ENCODE measurements at regions not wholly inside any gene's neighbourhood (a gene's known extent, or its start where the extent isn't known, plus 50 kb on each side); places are given as distances from the start of the nearest gene placed in this dataset.

- no peaks in the 10 kb centered on the region for H3K27me3 Mint-ChIP-seq
- no peak for DNase-seq
- H3K4me1 Mint-ChIP-seq: no peaks in the 10 kb centered on the region
- no peak overlapping the region for H3K27ac Mint-ChIP-seq
- H3K9me3 Mint-ChIP-seq: peaks cover 3% of the 10 kb centered on the region
- POLR2A ChIA-PET: no interaction called here
- no peaks in the 10 kb centered on the region for H3K36me3 Mint-ChIP-seq (ENCODE audit: low read depth)
- H3K4me3 Mint-ChIP-seq: no peak overlapping the region
- CTCF ChIA-PET: no interaction called here
Measured at GRCh38 chr7:10036693-10037092, 937.0 kb upstream of the PHF14 start.

DNA sequence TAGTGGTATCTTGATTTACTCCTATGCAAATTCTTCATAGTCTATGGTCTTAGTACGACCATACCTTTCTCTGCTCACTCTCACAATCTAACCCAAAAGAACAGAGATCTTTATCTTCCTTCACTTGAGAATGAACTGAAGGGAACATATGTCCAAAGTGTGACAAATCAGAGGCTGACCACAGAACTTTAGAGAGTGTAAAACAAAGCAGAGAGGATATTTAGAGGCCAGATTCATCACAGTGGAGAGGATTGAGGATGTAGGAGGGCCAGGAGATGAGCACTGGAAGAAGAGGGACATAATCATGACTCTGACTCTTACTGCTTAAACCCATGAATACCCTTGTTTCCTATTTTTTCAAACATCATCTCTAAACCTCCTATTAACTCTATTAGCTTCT lies 935.3 kb upstream of the PHF14 start:
- POLR2A ChIA-PET: interaction anchor here (0.5 kb wide), 1 partner anchor 1287 kb away, joined by 3 read pairs; no protein-coding TSS in a partner anchor
- H3K4me3 Mint-ChIP-seq: no peak overlapping the region
- CTCF ChIA-PET: no interaction called here
- peaks cover 3% of the 10 kb centered on the region for H3K9me3 Mint-ChIP-seq
- H3K27me3 Mint-ChIP-seq: no peaks in the 10 kb centered on the region
- no peaks in the 10 kb centered on the region for H3K36me3 Mint-ChIP-seq (ENCODE audit: low read depth)
- no peak for DNase-seq
- no peaks in the 10 kb centered on the region for H3K4me1 Mint-ChIP-seq
- no peak overlapping the region for H3K27ac Mint-ChIP-seq

GRCh38 chr7:10040674-10041073 lies 933.0 kb upstream of the PHF14 start:
- Mint-ChIP-seq H3K9me3 (no peaks in the 10 kb centered on the region), H3K27ac (no peak overlapping the region), H3K36me3 (ENCODE audit: low read depth) (no peaks in the 10 kb centered on the region), H3K27me3 (no peaks in the 10 kb centered on the region), H3K4me3 (no peak overlapping the region), H3K4me1 (no peaks in the 10 kb centered on the region)
- DNase-seq: no peak
- ChIA-PET POLR2A (no interaction called here), CTCF (no interaction called here)

- ChIA-PET POLR2A (no interaction called here), CTCF (no interaction called here)
- no peaks in the 10 kb centered on the region for H3K27me3 Mint-ChIP-seq
- no peaks in the 10 kb centered on the region for H3K9me3 Mint-ChIP-seq
- no peaks in the 10 kb centered on the region for H3K36me3 Mint-ChIP-seq (ENCODE audit: low read depth)
- no peaks in the 10 kb centered on the region for H3K4me1 Mint-ChIP-seq
- no peak overlapping the region for H3K27ac Mint-ChIP-seq
- no peak for DNase-seq
- H3K4me3 Mint-ChIP-seq: no peak overlapping the region
Measured at GRCh38 chr7:10070899-10071298, 902.8 kb upstream of the PHF14 start.

GRCh38 chr7:10075866-10076265 lies 897.8 kb upstream of the PHF14 start:
- H3K9me3 Mint-ChIP-seq: no peaks in the 10 kb centered on the region
- CTCF ChIA-PET: no interaction called here

GRCh38 chr7:10076660-10077300 lies 896.9 kb upstream of the PHF14 start:
- no peak for DNase-seq
- Mint-ChIP-seq H3K36me3 (ENCODE audit: low read depth) (no peaks in the 10 kb centered on the region), H3K4me1 (no peaks in the 10 kb centered on the region), H3K27me3 (no peaks in the 10 kb centered on the region), H3K27ac (no peak overlapping the region), H3K4me3 (no peak overlapping the region), H3K9me3 (no peaks in the 10 kb centered on the region)
- ChIA-PET CTCF (no interaction called here), POLR2A (no interaction called here)

More at GRCh38 chr7:10075866-10076265, 897.8 kb upstream of the PHF14 start:
- POLR2A ChIA-PET: no interaction called here
- Mint-ChIP-seq H3K27me3 (no peaks in the 10 kb centered on the region), H3K4me1 (no peaks in the 10 kb centered on the region), H3K36me3 (ENCODE audit: low read depth) (no peaks in the 10 kb centered on the region), H3K27ac (no peak overlapping the region), H3K4me3 (no peak overlapping the region)
- no peak for DNase-seq

GRCh38 chr7:10079572-10079971 lies 894.1 kb upstream of the PHF14 start:
- no peak for DNase-seq
- H3K27me3 Mint-ChIP-seq: no peaks in the 10 kb centered on the region
- H3K4me1 Mint-ChIP-seq: no peaks in the 10 kb centered on the region
- H3K27ac Mint-ChIP-seq: no peak overlapping the region
- ChIA-PET POLR2A (no interaction called here), CTCF (no interaction called here)
- H3K4me3 Mint-ChIP-seq: no peak overlapping the region
- no peaks in the 10 kb centered on the region for H3K36me3 Mint-ChIP-seq (ENCODE audit: low read depth)
- no peaks in the 10 kb centered on the region for H3K9me3 Mint-ChIP-seq

DNA sequence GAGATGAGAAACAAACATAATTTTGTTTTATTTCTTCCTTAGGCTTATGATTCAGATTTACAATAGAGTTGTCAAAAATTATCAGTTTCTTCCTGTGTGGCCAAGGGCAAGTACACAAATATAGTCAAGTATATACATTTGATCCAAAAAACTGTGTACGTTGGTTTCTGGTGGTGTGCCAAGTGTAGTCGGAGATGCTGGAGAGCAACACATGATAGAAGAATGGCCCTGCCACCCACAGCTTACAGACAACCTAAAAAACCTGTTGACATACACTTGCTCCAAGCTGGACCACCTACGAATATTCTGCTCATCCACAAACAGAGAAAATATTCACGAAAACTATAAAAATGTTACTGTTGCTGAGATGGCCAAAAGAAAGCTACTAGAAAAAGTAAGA lies 890.8 kb upstream of the PHF14 start:
- no peak overlapping the region for H3K27ac Mint-ChIP-seq
- no peak overlapping the region for H3K4me3 Mint-ChIP-seq
- no peaks in the 10 kb centered on the region for H3K36me3 Mint-ChIP-seq (ENCODE audit: low read depth)
- ChIA-PET POLR2A (no interaction called here), CTCF (no interaction called here)
- no peaks in the 10 kb centered on the region for H3K27me3 Mint-ChIP-seq
- no peaks in the 10 kb centered on the region for H3K9me3 Mint-ChIP-seq
- no peak for DNase-seq
- H3K4me1 Mint-ChIP-seq: no peaks in the 10 kb centered on the region

DNA sequence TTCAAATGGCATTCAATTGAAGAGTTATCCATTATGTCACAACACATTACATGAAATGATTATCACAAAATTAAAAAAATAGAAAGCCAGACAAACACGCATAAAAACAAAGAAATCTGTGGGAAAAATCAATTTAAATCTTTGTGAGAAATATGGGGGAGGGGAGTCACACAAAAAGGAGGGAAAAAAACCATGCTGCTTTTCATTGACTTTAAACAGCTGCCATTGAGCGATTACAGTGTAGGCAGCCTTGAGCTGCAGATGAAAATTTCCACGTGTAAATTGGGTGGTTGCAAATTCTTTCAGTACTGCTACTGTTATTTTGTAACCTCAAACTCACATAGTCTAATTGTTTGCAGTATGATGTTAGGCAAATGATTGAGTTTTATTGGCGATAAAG lies 889.9 kb upstream of the PHF14 start:
- Mint-ChIP-seq H3K9me3 (no peaks in the 10 kb centered on the region), H3K4me1 (no peaks in the 10 kb centered on the region), H3K27me3 (no peaks in the 10 kb centered on the region), H3K36me3 (ENCODE audit: low read depth) (no peaks in the 10 kb centered on the region), H3K4me3 (no peak overlapping the region), H3K27ac (no peak overlapping the region)
- DNase-seq: no peak
- ChIA-PET POLR2A (no interaction called here), CTCF (no interaction called here)

DNA sequence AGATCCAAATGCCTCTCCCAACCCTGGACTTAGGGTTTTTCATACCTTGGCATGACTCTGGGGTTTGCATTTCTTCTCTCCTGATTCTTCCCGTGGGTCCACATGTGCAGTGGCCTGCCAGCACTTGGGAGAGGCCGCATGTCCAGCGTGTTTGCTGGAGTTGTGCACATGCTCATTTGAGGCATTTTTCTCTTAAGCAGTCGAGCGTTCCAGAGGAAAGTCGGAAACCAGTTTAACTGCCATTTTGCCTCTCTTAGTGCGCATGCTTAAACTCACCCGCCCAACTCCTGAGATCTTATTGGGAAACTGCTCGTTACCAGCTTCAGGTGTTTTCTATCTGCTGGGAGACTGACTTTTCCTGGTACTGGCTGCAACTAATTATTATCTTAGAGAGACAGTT lies 888.4 kb upstream of the PHF14 start:
- H3K9me3 Mint-ChIP-seq: no peaks in the 10 kb centered on the region
- no peaks in the 10 kb centered on the region for H3K27me3 Mint-ChIP-seq
- POLR2A ChIA-PET: no interaction called here
- H3K36me3 Mint-ChIP-seq (ENCODE audit: low read depth): no peaks in the 10 kb centered on the region
- no peaks in the 10 kb centered on the region for H3K4me1 Mint-ChIP-seq
- no peak for DNase-seq
- CTCF ChIA-PET: no interaction called here
- H3K27ac Mint-ChIP-seq: no peak overlapping the region
- no peak overlapping the region for H3K4me3 Mint-ChIP-seq

GRCh38 chr7:10100572-10100971 lies 873.1 kb upstream of the PHF14 start:
- no peak overlapping the region for H3K4me3 Mint-ChIP-seq
- no peak for DNase-seq
- H3K4me1 Mint-ChIP-seq: no peaks in the 10 kb centered on the region
- H3K27me3 Mint-ChIP-seq: no peaks in the 10 kb centered on the region
- ChIA-PET POLR2A (no interaction called here), CTCF (no interaction called here)
- no peak overlapping the region for H3K27ac Mint-ChIP-seq
- no peaks in the 10 kb centered on the region for H3K36me3 Mint-ChIP-seq (ENCODE audit: low read depth)
- H3K9me3 Mint-ChIP-seq: no peaks in the 10 kb centered on the region

GRCh38 chr7:10101351-10101750 lies 872.3 kb upstream of the PHF14 start:
- Mint-ChIP-seq H3K9me3 (no peaks in the 10 kb centered on the region), H3K4me3 (no peak overlapping the region), H3K4me1 (no peaks in the 10 kb centered on the region), H3K27me3 (no peaks in the 10 kb centered on the region), H3K27ac (no peak overlapping the region), H3K36me3 (ENCODE audit: low read depth) (no peaks in the 10 kb centered on the region)
- DNase-seq: no peak
- ChIA-PET CTCF (no interaction called here), POLR2A (no interaction called here)

GRCh38 chr7:10104292-10104691 lies 869.4 kb upstream of the PHF14 start:
- Mint-ChIP-seq H3K27ac (no peak overlapping the region), H3K9me3 (no peaks in the 10 kb centered on the region), H3K4me1 (no peaks in the 10 kb centered on the region), H3K36me3 (ENCODE audit: low read depth) (no peaks in the 10 kb centered on the region), H3K27me3 (no peaks in the 10 kb centered on the region), H3K4me3 (no peak overlapping the region)
- ChIA-PET CTCF (no interaction called here), POLR2A (no interaction called here)
- DNase-seq: no peak

- Mint-ChIP-seq H3K27ac (no peak overlapping the region), H3K4me3 (no peak overlapping the region), H3K27me3 (no peaks in the 10 kb centered on the region)
Measured at GRCh38 chr7:10106609-10107008, 867.1 kb upstream of the PHF14 start.

More at GRCh38 chr7:10106609-10107008, 867.1 kb upstream of the PHF14 start:
- H3K9me3 Mint-ChIP-seq: no peaks in the 10 kb centered on the region
- ChIA-PET POLR2A (no interaction called here), CTCF (no interaction called here)
- no peaks in the 10 kb centered on the region for H3K4me1 Mint-ChIP-seq
- DNase-seq: no peak
- H3K36me3 Mint-ChIP-seq (ENCODE audit: low read depth): no peaks in the 10 kb centered on the region
